GM12878 (cell line): ENCODE measurements at regions not wholly inside any gene's neighbourhood (a gene's known extent, or its start where the extent isn't known, plus 50 kb on each side); places are given as distances from the start of the nearest gene placed in this dataset.
A peak's percentile ranks its signal among the peaks of the same experiment; 100 is the strongest.

Source experiments
- ATAC-seq: fragments of 200-7000 bp; cut with Tn5 transposase; 3 replicates; pipeline ENCODE4 v1.9.1; 2020; ENCODE audit warnings: mild to moderate bottlenecking, moderate library complexity
- BruUV-seq: library from RNA; stranded (reverse); fragments of 400-500 nt; replicated peaks from 2 replicates; lab custom pipeline; 2021; lab: Mats Ljungman, UMichigan
- CTCF ChIA-PET: fragments of 300-600 bp; sonication (Branson Sonifier 250); formaldehyde crosslinking; extraction: SDS; loops from one replicate; lab custom pipeline; 2021; ENCODE audit warnings: inconsistent platforms; lab: Yijun Ruan, JAX
- POLR2A ChIA-PET: fragments of 350-600 bp; formaldehyde crosslinking; extraction: SDS; loops from one replicate; lab custom pipeline; 2021; ENCODE audit warnings: inconsistent platforms; lab: Charles Lee
- RAD21 ChIA-PET: fragments of 300-600 bp; sonication (Branson Sonifier 250); formaldehyde crosslinking; loops from one replicate; lab custom pipeline; 2023; ENCODE audit warnings: antibody characterized with exemption; ENCODE audit not compliant: unreplicated experiment; lab: Charles Lee
- SMC1A ChIA-PET: fragments of 300-600 bp; sonication (Branson Sonifier 250); formaldehyde crosslinking; loops from one replicate; lab custom pipeline; 2023; ENCODE audit not compliant: unreplicated experiment, uncharacterized antibody; lab: Charles Lee
- DNase-seq: peaks from one replicate; pipeline ENCODE4 v3.0.0-alpha.2; 2011; ENCODE audit warnings: low read depth, low spot score
- FAIRE-seq: peaks from 3 replicates; lab custom pipeline; 2011; peaks lifted over from hg19 to GRCh38; lab: Jason Lieb, UNC
- H2AFZ ChIP-seq: 2 replicates; pipeline ENCODE4 v1.6.0; 2011; ENCODE audit warnings: low read depth, low read length, control low read depth; ENCODE audit not compliant: control insufficient read depth
- H3K27ac ChIP-seq: 2 replicates; pipeline ENCODE4 v1.5.1; 2011; ENCODE audit warnings: control low read depth; ENCODE audit not compliant: control insufficient read depth, insufficient read depth
- H3K27me3 ChIP-seq, 2 experiments: replicated peaks in 1 of 2; 2 replicates each; pipeline versions ENCODE4 v1.6.0 to v1.6.1; 2011; ENCODE audit warnings: low read length in 1 of 2; ENCODE audit not compliant: control insufficient read depth in 2 of 2, insufficient read depth in 2 of 2
- H3K36me3 ChIP-seq, 2 experiments: 2 replicates each; pipeline ENCODE4 v1.5.1; 2011; ENCODE audit warnings: low read length in 1 of 2; ENCODE audit not compliant: control insufficient read depth in 2 of 2, insufficient read depth in 2 of 2
- H3K4me1 ChIP-seq: 2 replicates; pipeline ENCODE4 v1.6.1; 2011; ENCODE audit warnings: mild to moderate bottlenecking, low read length, moderate library complexity, mixed read lengths; ENCODE audit not compliant: control insufficient read depth, insufficient read depth
- H3K4me2 ChIP-seq: 2 replicates; pipeline ENCODE4 v1.6.0; 2011; ENCODE audit warnings: control low read depth; ENCODE audit not compliant: control insufficient read depth, insufficient read depth
- H3K4me3 ChIP-seq: fragments of 200-600 bp; sonication (generic); 2 replicates; pipeline ENCODE4 v1.5.1; 2016
- H3K79me2 ChIP-seq: 2 replicates; pipeline ENCODE4 v1.6.0; 2011; ENCODE audit warnings: low read length; ENCODE audit not compliant: control insufficient read depth, insufficient read depth
- H3K9ac ChIP-seq: 2 replicates; pipeline ENCODE4 v1.8.0; 2011; ENCODE audit warnings: low read length, control low read depth, mixed read lengths; ENCODE audit not compliant: control insufficient read depth, insufficient read depth
- H3K9me3 ChIP-seq: replicated peaks from 3 replicates; pipeline ENCODE4 v1.5.1; 2011; ENCODE audit warnings: mild to moderate bottlenecking, low read length; ENCODE audit not compliant: control insufficient read depth, insufficient read depth
- H4K20me1 ChIP-seq: 2 replicates; pipeline ENCODE4 v1.6.0; 2011; ENCODE audit not compliant: control insufficient read depth, insufficient read depth
- CEBPZ ChIP-seq: fragments of 150-350 bp; IDR thresholded peaks from 2 replicates; pipeline ENCODE4 v1.6.1; 2016; ENCODE audit warnings: low read depth, low read length
- FOXK2 ChIP-seq: fragments of 450-650 bp; IDR thresholded peaks from 2 replicates; pipeline ENCODE4 v1.6.1; 2017; ENCODE audit warnings: mild to moderate bottlenecking, moderate library complexity
- GATAD2B ChIP-seq: fragments of 450-650 bp; conservative IDR thresholded peaks from 2 replicates; pipeline ENCODE4 v1.6.1; 2017; ENCODE audit warnings: low read depth, mild to moderate bottlenecking, moderate library complexity
- MXI1 ChIP-seq: fragments of 150-350 bp; IDR thresholded peaks from 2 replicates; pipeline ENCODE4 v1.6.1; 2011; ENCODE audit warnings: low read depth, mild to moderate bottlenecking, inconsistent platforms, low read length, improper control_type of control experiment
- PRDM15 ChIP-seq: fragments of 450-650 bp; formaldehyde crosslinking; IDR thresholded peaks from 2 replicates; pipeline ENCODE4 v1.4.0; 2020; ENCODE audit warnings: mild to moderate bottlenecking, moderate library complexity
- RFX5 ChIP-seq: IDR thresholded peaks from 2 replicates; pipeline ENCODE4 v1.6.1; 2011; ENCODE audit warnings: low read depth, low read length, improper control_type of control experiment
- SMAD1 ChIP-seq: fragments of 450-650 bp; IDR thresholded peaks from 2 replicates; pipeline ENCODE4 v1.6.1; 2018; ENCODE audit warnings: mild to moderate bottlenecking, low read depth; ENCODE audit not compliant: partially characterized antibody
- WGBS: methylation state at CpG from one replicate; pipeline ENCODE4 v1.1.6; 2016; ENCODE audit warnings: low lambda C conversion rate; ENCODE audit not compliant: insufficient replicate concordance, insufficient coverage; ENCODE audit errors: missing lambda C conversion rate; 5-methylcytosine and 5-hydroxymethylcytosine counted together
- in situ Hi-C: fragments of 300-500 bp; cut with MboI; formaldehyde crosslinking; loops from 9 replicates; pipeline ENCODE4 v1.14.3; 2018; ENCODE audit warnings: mixed read lengths
- intact Hi-C: fragments of 100-400 bp; cut with micrococcal nuclease; formaldehyde crosslinking; loops from one replicate; pipeline ENCODE4 v1.14.2; 2022; ENCODE audit not compliant: unreplicated experiment

- ATAC-seq: peak; percentile 92
- peak overlapping the region; percentile 38 for H3K4me2 ChIP-seq
- ChIA-PET CTCF (interaction anchor here (0.9 to 1.0 kb wide), 2 partner anchors 85 to 230 kb away, joined by 3 to 5 read pairs; no protein-coding TSS in a partner anchor), SMC1A (interaction anchor here (0.8 to 1.4 kb wide), 6 partner anchors 10 to 154 kb away, joined by 3 to 5 read pairs (median 3); no protein-coding TSS in a partner anchor), POLR2A (no interaction called here), RAD21 (interaction anchor here (1.5 kb wide), 1 partner anchor 97 kb away, joined by 5 read pairs; no protein-coding TSS in a partner anchor)
- WGBS: 6% methylated on average over 20 of the region's 20 CpGs
- H3K79me2 ChIP-seq: no peaks in the 10 kb centered on the region
- H2AFZ ChIP-seq: no peak overlapping the region
- no peaks in the 10 kb centered on the region; a peak in 1 of 4 replicates for H3K27me3 ChIP-seq
- in situ Hi-C loops (no loop called here), intact Hi-C loops (no loop called here)
- no peak overlapping the region for H3K9ac ChIP-seq
- no peak overlapping the region for H3K4me3 ChIP-seq
- no peak for DNase-seq
- no peaks in the 10 kb centered on the region for H4K20me1 ChIP-seq
- H3K9me3 ChIP-seq: no peaks in the 10 kb centered on the region
- FAIRE-seq: peak; percentile 27
- H3K4me1 ChIP-seq: peaks cover 6% of the 10 kb centered on the region; the same call in 1 of the 2 replicates
- H3K27ac ChIP-seq: no peak overlapping the region
- TF ChIP-seq GATAD2B (0 out of 2 replicates have a peak, but pooled peaks have one; percentile 27), MXI1 (no peak), FOXK2 (peak; percentile 51; the same call in 1 of the 2 replicates)
- H3K36me3 ChIP-seq: no peaks in the 10 kb centered on the region
- BruUV-seq: no TSS peak
These were observed 174.3 kb upstream of the TNRC6C start for GRCh38 chr17:77783991-77784820.

GRCh38 chr17:77785312-77785905 lies 173.1 kb upstream of the TNRC6C start:
- WGBS: 51% methylated on average over 15 of the region's 15 CpGs
- BruUV-seq: no TSS peak
- ATAC-seq (no peak), DNase-seq (no peak), FAIRE-seq (no peak)
- Histone ChIP-seq H3K9me3 (no peaks in the 10 kb centered on the region), H3K4me1 (peaks cover 6% of the 10 kb centered on the region; the same call in 1 of the 2 replicates), H3K4me3 (no peak overlapping the region), H3K4me2 (no peak overlapping the region), H3K27ac (no peak overlapping the region), H4K20me1 (no peaks in the 10 kb centered on the region), H3K9ac (no peak overlapping the region), H3K27me3 (no peaks in the 10 kb centered on the region; a peak in 2 of 4 replicates), H2AFZ (no peak overlapping the region), H3K79me2 (no peaks in the 10 kb centered on the region), H3K36me3 (no peaks in the 10 kb centered on the region)
- ChIA-PET SMC1A (interaction anchor here (2.0 kb wide), 1 partner anchor 227 kb away, joined by 5 read pairs; no protein-coding TSS in a partner anchor), RAD21 (no interaction called here), POLR2A (no interaction called here), CTCF (no interaction called here)
- intact Hi-C loops (no loop called here), in situ Hi-C loops (no loop called here)
- TF ChIP-seq CEBPZ: no peak
- TF ChIP-seq SMAD1: no peak
- TF ChIP-seq PRDM15 (CRISPR knock-in tag): no peak
- TF ChIP-seq RFX5: no peak
